ENCODE measurements at regions not wholly inside any gene's neighbourhood (a gene's known extent, or its start where the extent isn't known, plus 50 kb on each side); places are given as distances from the start of the nearest gene placed in this dataset.

DNA sequence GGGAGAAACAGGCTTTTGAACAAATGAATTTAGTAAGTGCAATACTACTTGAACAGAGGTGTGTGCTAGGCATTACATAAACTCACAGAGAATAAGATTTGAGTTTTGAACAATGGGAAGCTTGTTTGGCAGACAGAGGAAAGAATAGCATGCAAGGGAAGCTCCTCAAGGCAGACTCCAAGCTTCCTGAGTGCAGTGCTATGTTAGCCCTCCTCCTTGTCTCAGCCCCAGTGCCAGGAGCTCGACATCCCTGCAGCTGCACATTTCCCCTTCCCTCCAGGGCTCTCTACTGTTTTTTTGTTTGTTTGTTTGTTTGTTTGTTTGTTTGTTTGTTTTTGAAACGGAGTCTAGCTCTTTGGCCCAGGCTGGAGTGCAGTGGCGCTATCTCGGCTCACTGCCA lies 237.5 kb downstream of the IPMK start:
- POLR2A ChIA-PET, result no interaction called here
- Histone ChIP-seq H2AFZ (ENCODE audit: control insufficient read depth, low read depth, low read length) (no peak overlapping the region), H4K20me1 (ENCODE audit: control insufficient read depth, insufficient read depth) (no peaks in the 10 kb centered on the region), H3K36me3 (ENCODE audit: control insufficient read depth in 2 of 2, insufficient read depth in 2 of 2, low read length in 1 of 2) (no peaks in the 10 kb centered on the region), H3K9ac (ENCODE audit: control insufficient read depth, insufficient read depth, low read length) (no peak overlapping the region), H3K9me3 (replicated peaks; ENCODE audit: control insufficient read depth, insufficient read depth, low read length) (no peaks in the 10 kb centered on the region), H3K4me1 (ENCODE audit: control insufficient read depth, insufficient read depth, low read length) (no peaks in the 10 kb centered on the region), H3K4me3 (no peak overlapping the region), H3K27ac (ENCODE audit: control insufficient read depth, insufficient read depth) (no peak overlapping the region), H3K4me2 (ENCODE audit: control insufficient read depth, insufficient read depth) (no peak overlapping the region), H3K27me3 (replicated peaks in 1 of 2; ENCODE audit: control insufficient read depth in 2 of 2, insufficient read depth in 2 of 2, low read length in 1 of 2) (no peaks in the 10 kb centered on the region), H3K79me2 (ENCODE audit: control insufficient read depth, insufficient read depth, low read length) (no peaks in the 10 kb centered on the region)
- SMC1A ChIA-PET (ENCODE audit: uncharacterized antibody, unreplicated experiment), result no interaction called here
- 70% methylated on average over 3 of the region's 4 CpGs for WGBS (ENCODE audit: insufficient coverage, insufficient replicate concordance, low lambda C conversion rate, missing lambda C conversion rate)
- RAD21 ChIA-PET (ENCODE audit: unreplicated experiment), result no interaction called here
- TF ChIP-seq, protein P1, sequence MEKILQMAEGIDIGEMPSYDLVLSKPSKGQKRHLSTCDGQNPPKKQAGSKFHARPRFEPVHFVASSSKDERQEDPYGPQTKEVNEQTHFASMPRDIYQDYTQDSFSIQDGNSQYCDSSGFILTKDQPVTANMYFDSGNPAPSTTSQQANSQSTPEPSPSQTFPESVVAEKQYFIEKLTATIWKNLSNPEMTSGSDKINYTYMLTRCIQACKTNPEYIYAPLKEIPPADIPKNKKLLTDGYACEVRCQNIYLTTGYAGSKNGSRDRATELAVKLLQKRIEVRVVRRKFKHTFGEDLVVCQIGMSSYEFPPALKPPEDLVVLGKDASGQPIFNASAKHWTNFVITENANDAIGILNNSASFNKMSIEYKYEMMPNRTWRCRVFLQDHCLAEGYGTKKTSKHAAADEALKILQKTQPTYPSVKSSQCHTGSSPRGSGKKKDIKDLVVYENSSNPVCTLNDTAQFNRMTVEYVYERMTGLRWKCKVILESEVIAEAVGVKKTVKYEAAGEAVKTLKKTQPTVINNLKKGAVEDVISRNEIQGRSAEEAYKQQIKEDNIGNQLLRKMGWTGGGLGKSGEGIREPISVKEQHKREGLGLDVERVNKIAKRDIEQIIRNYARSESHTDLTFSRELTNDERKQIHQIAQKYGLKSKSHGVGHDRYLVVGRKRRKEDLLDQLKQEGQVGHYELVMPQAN (conservative IDR thresholded peaks at IDR 0.05), result no peak
- TF ChIP-seq CHD2 (IDR thresholded peaks at IDR 0.05; ENCODE audit: borderline replicate concordance, low read depth, low read length), result no peak
- TF ChIP-seq CBX3 (IDR thresholded peaks at IDR 0.05; ENCODE audit: borderline replicate concordance, low read depth), result no peak
- TF ChIP-seq TCF12 (IDR thresholded peaks at IDR 0.05; ENCODE audit: low read depth, low read length), result no peak
- TF ChIP-seq, protein P2, sequence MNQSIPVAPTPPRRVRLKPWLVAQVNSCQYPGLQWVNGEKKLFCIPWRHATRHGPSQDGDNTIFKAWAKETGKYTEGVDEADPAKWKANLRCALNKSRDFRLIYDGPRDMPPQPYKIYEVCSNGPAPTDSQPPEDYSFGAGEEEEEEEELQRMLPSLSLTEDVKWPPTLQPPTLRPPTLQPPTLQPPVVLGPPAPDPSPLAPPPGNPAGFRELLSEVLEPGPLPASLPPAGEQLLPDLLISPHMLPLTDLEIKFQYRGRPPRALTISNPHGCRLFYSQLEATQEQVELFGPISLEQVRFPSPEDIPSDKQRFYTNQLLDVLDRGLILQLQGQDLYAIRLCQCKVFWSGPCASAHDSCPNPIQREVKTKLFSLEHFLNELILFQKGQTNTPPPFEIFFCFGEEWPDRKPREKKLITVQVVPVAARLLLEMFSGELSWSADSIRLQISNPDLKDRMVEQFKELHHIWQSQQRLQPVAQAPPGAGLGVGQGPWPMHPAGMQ (IDR thresholded peaks at IDR 0.05; ENCODE audit: borderline replicate concordance), result no peak
- no peak for TF ChIP-seq NBN (IDR thresholded peaks at IDR 0.05)
- TF ChIP-seq, protein P3, sequence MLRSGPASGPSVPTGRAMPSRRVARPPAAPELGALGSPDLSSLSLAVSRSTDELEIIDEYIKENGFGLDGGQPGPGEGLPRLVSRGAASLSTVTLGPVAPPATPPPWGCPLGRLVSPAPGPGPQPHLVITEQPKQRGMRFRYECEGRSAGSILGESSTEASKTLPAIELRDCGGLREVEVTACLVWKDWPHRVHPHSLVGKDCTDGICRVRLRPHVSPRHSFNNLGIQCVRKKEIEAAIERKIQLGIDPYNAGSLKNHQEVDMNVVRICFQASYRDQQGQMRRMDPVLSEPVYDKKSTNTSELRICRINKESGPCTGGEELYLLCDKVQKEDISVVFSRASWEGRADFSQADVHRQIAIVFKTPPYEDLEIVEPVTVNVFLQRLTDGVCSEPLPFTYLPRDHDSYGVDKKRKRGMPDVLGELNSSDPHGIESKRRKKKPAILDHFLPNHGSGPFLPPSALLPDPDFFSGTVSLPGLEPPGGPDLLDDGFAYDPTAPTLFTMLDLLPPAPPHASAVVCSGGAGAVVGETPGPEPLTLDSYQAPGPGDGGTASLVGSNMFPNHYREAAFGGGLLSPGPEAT (IDR thresholded peaks at IDR 0.05; ENCODE audit: low read depth), result no peak
- TF ChIP-seq ZNF207 (IDR thresholded peaks at IDR 0.05; ENCODE audit: borderline replicate concordance), result no peak
- TF ChIP-seq SUZ12 (IDR thresholded peaks at IDR 0.05; ENCODE audit: unreplicated experiment), result no peak
- TF ChIP-seq, protein P4, sequence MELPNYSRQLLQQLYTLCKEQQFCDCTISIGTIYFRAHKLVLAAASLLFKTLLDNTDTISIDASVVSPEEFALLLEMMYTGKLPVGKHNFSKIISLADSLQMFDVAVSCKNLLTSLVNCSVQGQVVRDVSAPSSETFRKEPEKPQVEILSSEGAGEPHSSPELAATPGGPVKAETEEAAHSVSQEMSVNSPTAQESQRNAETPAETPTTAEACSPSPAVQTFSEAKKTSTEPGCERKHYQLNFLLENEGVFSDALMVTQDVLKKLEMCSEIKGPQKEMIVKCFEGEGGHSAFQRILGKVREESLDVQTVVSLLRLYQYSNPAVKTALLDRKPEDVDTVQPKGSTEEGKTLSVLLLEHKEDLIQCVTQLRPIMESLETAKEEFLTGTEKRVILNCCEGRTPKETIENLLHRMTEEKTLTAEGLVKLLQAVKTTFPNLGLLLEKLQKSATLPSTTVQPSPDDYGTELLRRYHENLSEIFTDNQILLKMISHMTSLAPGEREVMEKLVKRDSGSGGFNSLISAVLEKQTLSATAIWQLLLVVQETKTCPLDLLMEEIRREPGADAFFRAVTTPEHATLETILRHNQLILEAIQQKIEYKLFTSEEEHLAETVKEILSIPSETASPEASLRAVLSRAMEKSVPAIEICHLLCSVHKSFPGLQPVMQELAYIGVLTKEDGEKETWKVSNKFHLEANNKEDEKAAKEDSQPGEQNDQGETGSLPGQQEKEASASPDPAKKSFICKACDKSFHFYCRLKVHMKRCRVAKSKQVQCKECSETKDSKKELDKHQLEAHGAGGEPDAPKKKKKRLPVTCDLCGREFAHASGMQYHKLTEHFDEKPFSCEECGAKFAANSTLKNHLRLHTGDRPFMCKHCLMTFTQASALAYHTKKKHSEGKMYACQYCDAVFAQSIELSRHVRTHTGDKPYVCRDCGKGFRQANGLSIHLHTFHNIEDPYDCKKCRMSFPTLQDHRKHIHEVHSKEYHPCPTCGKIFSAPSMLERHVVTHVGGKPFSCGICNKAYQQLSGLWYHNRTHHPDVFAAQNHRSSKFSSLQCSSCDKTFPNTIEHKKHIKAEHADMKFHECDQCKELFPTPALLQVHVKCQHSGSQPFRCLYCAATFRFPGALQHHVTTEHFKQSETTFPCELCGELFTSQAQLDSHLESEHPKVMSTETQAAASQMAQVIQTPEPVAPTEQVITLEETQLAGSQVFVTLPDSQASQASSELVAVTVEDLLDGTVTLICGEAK (IDR thresholded peaks at IDR 0.05; ENCODE audit: borderline replicate concordance), result no peak
- no peak for TF ChIP-seq TBL1XR1 (IDR thresholded peaks at IDR 0.05; ENCODE audit: low read depth, low read length)
- TF ChIP-seq NR2F1 (conservative IDR thresholded peaks at IDR 0.05), result no peak
- DNase-seq (ENCODE audit: low read depth, low spot score), result no peak
- CTCF ChIA-PET, result no interaction called here
- intact Hi-C loops (cut with micrococcal nuclease; ENCODE audit: unreplicated experiment), result no loop called here
- ATAC-seq, result no peak
- in situ Hi-C loops (cut with MboI), result no loop called here
- BruUV-seq (replicated peaks), result no TSS peak
- no peak for FAIRE-seq

Data from GM12878 (cell line).